HG03469 (cell line): ENCODE measurements at regions not wholly inside any gene's neighbourhood (a gene's known extent, or its start where the extent isn't known, plus 50 kb on each side); places are given as distances from the start of the nearest gene placed in this dataset.
"Not testable (repeated sequence)": the region's sequence is repeated elsewhere in the genome, so short reads cannot be mapped to it uniquely, and the experiment has no call there.

ENCODE experiments used
- ATAC-seq: cut with Tn5 transposase; IDR thresholded peaks from one replicate; pipeline ENCODE4 v1.9.1; 2021; ENCODE audit warnings: mild to moderate bottlenecking, moderate library complexity, moderate number of reproducible peaks; ENCODE audit not compliant: unreplicated experiment

GRCh38 chr7:91565499-91566401 is 301.5 kb downstream of the FZD1 start:
- no peak for ATAC-seq

- no peak for ATAC-seq
Observed at GRCh38 chr7:91566402-91566732, 302.1 kb downstream of the FZD1 start.

DNA sequence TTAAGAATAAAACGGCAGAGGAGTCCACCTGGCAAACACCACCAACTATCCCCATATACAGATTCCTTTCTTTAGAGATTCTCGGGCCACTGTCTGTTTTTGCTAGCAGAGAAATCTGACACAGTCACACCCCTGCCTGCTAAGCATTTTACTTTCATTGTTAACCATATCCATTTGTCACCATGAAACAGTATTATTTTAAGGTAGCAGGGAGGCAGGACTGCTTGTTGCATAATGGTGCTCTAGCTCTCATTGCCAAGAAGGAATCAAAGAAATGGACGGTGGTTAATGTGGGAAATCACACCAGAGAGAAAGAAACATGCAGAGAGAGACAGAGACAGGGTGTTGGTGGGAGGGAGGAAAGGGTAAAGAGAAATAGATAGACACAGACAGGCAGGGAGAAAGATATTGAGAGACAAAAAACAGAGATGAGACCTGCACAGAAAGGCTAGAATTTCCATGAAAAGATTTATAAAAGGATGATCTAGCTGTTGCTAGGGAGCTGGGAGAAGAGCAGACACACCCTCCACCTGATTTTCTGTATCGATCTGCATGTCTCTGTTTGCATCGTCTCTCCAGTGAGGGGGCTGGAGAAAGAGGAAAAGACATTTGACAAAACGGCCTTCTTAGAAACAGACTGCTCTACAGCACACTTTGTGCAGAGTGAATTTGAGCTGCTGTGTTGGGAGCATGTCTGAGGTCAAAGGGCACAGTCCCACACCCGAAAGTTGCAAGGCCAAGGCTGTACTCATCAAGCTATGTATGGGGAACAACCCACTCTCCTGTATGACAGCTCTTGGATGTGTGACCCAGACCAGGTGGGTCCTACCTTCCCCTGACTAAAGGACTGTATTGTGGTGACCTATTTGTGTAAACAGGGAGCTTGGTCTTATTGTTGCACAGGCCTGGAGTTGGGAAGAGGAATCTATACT is 303.1 kb downstream of the FZD1 start:
- ATAC-seq, result no peak

- ATAC-seq, result no peak
Observed at GRCh38 chr7:91568138-91568537, 303.9 kb downstream of the FZD1 start.

DNA sequence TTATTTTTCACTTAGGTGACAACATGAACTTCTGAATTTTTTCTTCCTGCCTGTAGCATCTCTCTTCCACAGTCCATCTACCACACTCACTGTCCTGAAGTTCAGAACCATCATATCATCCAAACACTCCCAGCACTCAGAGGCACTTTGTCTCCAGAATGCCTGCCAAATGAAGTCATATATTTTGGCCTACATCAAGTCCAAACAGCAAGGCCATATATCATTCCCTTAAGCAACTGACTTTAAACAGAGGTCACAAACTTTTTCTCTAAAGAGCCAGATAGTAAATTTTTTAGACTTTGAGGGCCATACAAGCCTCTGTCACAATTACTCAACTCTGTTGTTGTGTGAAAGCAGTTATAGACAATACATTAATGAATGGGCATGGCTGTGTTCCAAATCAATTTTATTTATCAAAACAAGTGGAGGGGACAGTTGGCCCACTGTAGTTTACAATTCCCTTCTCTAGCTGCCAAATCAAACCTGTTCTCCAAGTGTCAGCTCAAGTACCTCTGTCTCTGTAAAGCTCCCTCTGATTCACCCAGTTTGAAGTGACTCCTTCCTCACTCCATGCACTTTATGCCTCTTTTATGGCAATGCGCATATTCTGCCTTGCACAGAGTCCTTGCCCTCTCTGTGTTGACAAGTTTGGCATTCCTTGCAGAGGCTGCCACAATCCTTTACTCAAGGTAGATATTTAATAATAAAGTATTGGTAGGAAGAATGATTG is 305.7 kb downstream of the FZD1 start:
- no peak for ATAC-seq

DNA sequence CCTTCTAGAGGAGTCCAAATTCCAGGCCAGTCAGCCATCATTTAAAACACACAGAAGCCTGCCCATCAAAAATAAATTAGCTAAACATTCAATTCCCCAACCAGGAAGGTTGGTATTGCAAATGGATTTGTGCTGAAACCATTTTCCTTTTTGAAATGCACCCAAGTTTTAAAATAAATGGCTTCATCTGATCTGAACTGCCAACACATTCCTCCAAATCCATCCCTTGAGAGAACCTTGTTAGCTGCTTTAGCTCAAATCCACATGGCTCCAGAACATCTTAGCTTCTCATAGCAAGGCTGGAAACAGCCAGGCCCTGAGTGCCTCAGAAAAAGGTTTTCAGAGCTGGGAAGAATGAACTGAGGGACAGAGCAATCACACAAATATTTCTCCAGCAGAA is 306.3 kb downstream of the FZD1 start:
- no peak for ATAC-seq

GRCh38 chr7:91571601-91572000 is 307.4 kb downstream of the FZD1 start:
- no peak for ATAC-seq

DNA sequence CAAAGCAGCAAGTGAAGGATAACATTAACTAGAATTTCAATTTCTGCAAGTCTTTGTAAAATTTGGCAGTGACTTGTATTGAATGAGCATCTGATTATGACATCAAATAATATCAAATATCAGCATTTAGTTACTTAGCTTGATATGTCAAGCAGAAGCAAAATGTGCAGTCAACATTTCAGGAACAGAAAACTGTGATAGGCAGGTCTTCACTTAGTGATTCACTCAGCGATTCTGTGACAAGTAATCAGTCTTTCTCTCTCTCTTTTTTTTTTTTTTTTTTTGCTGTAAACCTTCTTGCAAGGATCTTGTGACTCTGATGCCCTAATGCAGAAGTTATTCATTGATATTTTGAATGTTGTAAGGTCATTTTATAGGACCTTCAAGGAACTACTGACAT is 307.1 kb downstream of the MTERF1 start:
- ATAC-seq, result no peak

DNA sequence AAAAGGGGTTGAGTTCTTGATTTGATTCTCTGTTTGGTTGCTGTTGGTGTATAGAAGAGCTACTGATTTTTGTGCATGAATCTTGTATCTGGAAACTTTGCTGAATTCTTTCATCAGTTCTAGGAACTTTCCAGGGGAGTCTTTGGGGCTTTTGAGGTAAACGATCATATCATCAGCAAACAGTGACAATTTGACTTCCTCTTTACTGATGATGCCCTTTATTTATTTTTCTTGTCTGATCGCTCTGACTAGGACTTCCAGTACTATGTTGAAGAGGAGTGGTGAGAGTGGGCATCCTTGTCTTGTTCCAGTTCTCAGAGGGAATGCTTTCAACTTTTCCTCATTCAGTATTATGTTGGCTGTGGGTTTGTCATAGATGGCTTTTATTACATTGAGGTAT is 304.0 kb downstream of the MTERF1 start:
- not testable (repeated sequence) for ATAC-seq

- ATAC-seq, result no peak
Observed at GRCh38 chr7:91579837-91580236, 300.7 kb downstream of the MTERF1 start.

DNA sequence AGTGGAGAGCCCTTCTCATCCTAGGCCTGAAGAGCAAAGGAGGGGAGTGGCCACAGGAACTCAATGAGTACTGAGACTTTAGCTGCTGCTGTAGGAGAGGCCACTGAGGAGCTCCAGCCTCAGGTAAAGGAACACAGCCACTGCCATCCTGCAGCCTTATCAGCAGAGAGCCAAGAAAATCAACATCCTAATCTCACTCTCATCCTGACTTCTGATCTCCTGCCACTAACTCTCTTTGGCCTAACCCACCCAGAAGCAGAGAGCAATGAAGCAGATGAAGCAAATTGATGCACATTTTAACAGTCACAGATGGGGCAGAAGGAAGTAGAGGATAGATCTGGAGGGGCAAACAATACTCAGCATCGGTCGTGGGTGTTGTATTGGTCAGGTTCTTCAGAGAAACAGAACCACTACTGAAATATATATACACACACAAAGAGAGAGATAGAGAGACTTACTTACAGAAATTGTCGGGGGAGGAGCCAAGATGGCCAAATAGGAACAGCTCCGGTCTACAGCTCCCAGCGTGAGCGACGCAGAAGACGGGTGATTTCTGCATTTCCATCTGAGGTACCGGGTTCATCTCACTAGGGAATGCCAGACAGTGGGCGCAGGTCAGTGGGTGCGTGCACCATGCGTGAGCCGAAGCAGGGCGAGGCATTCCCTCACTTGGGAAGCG is 297.6 kb downstream of the MTERF1 start:
- ATAC-seq, result no peak

DNA sequence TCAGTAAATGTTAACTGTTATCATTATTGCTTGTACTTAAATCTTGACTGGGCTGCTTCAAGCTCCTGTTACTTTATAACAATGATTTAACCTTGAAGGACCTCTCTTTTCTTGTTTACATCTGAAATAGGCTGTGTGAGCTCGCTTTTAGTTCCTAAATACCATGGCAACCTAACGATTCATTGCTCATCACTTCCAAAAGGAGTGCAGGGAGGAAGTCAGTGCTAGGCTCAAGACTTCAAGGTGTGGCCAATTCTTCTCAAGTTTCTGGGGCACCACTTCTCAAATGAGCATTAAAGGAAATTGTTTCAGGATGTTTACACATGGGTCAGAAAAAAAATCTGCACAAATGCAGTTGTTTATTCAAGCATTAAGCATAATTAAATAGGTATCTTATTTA is 284.2 kb downstream of the MTERF1 start:
- no peak for ATAC-seq

- ATAC-seq, result no peak
Observed at GRCh38 chr7:91598791-91599190, 281.7 kb downstream of the MTERF1 start.

DNA sequence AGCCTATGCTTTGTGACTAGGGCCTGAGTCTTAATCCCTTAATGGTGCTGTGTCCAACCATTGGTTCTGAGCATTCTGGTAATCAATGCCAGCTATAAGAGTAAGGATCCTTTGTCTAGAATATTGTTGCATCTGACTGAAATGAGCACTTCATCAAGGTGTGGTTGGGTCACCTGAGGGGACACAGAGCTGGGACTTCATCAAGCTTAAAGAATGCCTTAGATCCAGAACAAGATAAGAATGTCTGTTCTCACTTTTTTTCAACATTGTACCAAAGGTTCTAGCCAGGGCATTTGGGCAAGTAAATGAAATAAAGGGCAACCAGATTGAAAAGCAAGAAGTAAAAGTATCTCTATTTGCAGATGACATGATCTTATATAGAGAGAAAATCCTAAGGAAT is 280.4 kb downstream of the MTERF1 start:
- no peak for ATAC-seq

DNA sequence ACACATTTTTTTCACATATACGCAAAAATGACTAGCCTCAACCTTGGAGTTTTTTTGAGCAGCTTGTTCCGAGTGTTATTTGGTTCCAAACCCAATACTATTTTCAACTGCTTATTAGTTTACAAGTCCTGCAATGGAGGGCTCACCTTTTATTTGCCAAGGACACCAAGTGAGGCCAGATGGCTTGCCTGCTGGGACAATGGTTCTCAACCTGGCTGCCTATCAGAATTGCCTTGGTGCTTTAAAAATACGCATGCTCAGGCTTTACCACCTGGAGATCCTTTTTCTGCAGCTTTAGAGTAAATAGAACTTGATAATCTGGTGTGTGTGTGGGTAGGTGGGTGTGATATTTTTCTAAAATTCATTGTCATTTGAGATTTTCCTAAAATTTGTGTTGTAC is 276.8 kb downstream of the MTERF1 start:
- no peak for ATAC-seq

DNA sequence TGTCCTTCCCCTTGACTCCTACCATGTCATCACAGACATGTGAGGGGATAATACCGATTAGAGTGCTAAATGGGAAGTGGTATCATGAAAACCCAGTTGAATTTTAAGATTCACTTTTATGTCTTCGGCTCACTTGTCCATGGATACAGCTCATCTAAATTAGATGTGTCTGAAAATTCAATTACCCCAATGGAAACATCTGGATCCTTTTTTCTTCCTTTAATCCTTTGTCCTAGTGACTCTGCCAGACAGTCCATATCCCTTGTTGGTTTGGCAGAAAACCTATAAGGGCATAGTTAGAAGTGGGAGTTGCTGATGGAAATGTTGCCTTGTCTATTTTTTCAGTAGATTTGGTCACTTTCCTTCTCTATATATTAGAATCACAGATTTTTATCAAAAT is 271.9 kb downstream of the MTERF1 start:
- ATAC-seq, result no peak

GRCh38 chr7:91609525-91609924 is 271.0 kb downstream of the MTERF1 start:
- ATAC-seq, result no peak

DNA sequence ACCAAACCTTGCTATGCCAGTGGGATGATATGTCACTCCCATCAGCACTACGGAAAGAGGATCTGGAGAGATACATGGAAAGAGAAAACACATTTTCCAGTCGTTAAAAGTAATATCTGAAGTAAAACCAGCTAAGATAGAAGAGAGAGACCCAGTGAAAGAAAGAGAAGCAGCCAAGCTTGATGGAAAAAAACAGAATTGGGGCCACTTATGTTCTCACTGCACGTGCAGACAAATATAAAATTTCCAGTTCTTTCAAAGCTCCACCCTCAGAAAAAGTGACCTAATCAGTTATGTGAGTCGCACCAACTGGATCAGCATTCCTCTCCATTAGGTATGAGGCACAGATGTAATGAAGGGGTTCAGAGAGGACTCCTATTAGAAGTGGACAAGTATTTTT is 266.1 kb downstream of the MTERF1 start:
- ATAC-seq, result no peak

DNA sequence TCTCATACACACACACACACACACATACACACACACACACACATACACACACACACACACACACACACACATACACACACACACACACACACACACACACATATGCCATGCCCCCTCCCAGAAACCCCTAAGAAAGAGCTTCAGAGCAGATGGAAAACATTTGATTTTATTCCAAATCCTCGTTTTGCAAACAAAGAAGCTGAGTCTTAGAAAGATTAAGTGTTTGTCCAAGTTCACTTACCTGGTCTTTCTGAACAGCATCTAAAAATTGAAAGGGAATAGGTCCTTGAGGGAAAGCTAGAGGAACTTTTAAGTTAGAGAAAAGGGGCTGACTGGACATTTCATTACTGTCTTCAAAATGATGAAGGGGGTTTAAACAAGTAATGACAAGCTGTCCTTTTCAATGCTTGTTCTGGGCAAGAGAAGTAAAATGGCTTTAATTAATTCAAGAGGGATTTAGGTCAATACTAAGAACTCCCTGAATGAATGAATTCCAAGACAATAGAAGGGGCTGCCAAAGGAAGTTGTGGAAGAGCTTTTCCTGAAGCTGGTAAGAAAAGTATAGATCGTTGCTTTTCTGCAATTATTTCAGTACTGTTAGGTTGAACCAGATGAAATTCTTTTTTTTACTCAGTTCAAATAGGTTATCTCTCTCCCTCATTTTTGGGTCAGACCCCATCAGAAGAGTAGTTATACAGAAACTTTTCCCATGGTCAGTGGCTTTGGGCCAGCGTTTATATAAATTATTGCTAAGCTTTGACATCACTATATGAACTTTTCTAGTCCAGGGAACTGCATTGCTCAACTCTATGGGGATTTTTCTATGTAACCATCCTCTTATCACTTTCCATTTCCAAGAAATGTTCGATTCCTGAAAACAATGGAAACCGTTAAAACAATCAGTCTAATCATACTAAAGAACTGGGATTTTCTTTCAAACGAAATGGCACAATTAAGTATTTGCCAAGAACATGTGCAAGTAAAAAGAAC is 261.4 kb downstream of the MTERF1 start:
- no peak for ATAC-seq

DNA sequence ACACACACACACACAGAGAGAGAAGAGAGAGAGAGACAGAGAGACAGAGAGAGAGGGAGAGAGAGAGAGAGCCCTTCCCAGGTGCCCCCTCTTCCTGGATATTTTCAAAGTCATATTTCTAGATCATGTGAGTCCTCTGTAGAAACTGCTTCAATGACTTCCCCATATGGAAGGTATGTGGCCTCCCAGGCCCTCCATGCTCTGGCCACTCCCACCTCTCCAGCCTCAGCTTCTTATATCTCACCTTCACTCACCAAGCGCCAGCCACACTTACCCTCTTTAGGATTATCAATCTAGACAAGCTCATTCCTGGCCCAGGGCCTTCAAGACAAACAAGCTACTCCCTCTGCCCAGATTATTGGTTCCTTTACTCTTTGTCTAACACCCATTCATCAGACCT is 259.7 kb downstream of the MTERF1 start:
- no peak for ATAC-seq
